ENCODE measurements at regions not wholly inside any gene's neighbourhood (a gene's known extent, or its start where the extent isn't known, plus 50 kb on each side); places are given as distances from the start of the nearest gene placed in this dataset.

GRCh38 chr5:35356725-35357124 is 126.4 kb upstream of the PRLR start:
- TF ChIP-seq, protein P1, sequence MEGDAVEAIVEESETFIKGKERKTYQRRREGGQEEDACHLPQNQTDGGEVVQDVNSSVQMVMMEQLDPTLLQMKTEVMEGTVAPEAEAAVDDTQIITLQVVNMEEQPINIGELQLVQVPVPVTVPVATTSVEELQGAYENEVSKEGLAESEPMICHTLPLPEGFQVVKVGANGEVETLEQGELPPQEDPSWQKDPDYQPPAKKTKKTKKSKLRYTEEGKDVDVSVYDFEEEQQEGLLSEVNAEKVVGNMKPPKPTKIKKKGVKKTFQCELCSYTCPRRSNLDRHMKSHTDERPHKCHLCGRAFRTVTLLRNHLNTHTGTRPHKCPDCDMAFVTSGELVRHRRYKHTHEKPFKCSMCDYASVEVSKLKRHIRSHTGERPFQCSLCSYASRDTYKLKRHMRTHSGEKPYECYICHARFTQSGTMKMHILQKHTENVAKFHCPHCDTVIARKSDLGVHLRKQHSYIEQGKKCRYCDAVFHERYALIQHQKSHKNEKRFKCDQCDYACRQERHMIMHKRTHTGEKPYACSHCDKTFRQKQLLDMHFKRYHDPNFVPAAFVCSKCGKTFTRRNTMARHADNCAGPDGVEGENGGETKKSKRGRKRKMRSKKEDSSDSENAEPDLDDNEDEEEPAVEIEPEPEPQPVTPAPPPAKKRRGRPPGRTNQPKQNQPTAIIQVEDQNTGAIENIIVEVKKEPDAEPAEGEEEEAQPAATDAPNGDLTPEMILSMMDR (conservative IDR thresholded peaks at IDR 0.05 in 1 of 2, IDR thresholded peaks at IDR 0.05 in 1 of 2; ENCODE audit: extremely low read depth in 1 of 2, insufficient read depth in 1 of 2, low read depth in 1 of 2, low read length in 2 of 2): no peak
- TF ChIP-seq EZH2 (IDR thresholded peaks at IDR 0.05; ENCODE audit: borderline replicate concordance, low read length): no peak

Measured in mammary epithelial cell (primary cell).